Effector CD4-positive, alpha-beta T cell (primary cell): ENCODE measurements at regions not wholly inside any gene's neighbourhood (a gene's known extent, or its start where the extent isn't known, plus 50 kb on each side); places are given as distances from the start of the nearest gene placed in this dataset.
"Not testable (repeated sequence)": the region's sequence is repeated elsewhere in the genome, so short reads cannot be mapped to it uniquely, and the experiment has no call there.

Source experiments
- DNase-seq: peaks from one replicate; pipeline ENCODE4 v3.0.0-alpha.2; 2020

DNA sequence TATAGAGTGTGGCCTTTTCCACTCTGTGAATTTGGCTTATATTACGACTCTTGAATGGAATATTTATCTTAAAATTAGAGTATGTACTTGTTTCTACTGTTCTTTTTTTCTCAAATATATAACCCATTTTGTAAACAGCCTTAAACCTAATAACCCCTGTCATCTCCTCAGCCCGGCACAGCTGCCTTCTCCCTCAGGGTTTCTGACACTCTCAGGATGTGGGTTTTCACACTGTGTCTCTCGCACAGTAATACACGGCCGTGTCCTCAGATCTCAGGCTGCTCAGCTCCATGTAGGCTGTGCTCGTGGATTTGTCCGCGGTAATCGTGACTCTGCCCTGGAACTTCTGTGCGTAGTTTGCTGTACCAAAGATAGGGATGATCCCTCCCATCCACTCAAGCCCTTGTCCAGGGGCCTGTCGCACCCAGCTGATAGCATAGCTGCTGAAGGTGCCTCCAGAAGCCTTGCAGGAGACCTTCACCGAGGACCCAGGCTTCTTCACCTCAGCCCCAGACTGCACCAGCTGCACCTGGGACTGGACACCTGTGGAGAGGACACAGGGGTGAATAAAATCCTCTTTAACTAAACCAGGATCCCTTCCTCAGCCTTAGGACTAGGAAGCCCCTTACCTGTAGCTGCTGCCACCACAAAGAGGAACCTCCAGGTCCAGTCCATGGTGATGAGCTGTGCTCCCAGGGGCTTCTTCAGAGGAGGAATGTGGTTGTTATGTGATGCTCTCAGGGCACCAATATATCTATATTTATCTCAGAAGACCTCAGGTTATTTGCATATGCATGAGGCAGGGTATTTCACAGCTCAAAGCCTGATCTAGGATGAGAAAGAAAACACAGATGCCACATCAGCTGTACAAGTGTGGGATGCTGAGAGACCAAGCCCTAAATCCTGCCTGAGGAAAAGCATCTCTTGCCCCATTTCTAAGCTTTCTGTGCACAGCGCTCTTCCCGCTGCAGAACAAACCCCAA is 1188.4 kb downstream of the TMEM121 start:
- not testable (repeated sequence) for DNase-seq

DNA sequence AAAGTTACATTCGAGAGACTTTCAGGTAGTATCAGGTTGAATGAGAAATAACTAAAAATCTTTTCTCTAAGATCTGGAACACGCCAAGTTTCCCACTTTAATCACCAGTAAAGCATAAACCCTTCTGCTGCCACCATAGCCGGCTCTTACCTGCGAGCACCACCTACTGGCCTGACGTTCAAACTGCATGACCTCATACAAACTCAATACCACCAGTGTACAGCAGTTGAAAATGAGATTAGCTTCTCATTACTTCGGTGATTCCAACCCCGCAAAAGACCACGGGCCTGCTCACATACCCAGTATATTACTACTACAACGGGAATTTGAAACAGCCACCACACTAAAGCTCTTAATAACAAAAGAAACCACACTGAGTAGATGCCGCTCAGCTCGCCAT is 1191.2 kb downstream of the TMEM121 start:
- not testable (repeated sequence) for DNase-seq

DNA sequence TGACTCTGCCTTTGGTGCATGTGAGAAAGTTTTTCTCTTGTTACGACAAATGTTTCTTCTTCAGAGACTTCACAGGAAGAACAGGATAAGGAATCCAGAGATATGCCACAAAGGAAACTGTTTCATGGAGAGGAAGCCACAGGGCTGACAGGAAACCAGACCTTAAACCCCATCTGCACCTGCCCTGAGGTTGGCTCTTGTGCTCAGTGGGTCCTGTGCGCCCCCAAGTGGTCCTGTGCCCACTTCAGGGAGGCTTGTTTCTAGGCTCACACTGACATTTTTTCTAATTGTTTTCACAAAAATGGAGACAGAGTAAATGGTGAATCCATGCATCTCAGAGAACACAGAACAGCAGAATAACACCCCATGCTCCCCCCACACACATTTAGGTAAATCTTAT is 1193.5 kb downstream of the TMEM121 start:
- not testable (repeated sequence) for DNase-seq

DNA sequence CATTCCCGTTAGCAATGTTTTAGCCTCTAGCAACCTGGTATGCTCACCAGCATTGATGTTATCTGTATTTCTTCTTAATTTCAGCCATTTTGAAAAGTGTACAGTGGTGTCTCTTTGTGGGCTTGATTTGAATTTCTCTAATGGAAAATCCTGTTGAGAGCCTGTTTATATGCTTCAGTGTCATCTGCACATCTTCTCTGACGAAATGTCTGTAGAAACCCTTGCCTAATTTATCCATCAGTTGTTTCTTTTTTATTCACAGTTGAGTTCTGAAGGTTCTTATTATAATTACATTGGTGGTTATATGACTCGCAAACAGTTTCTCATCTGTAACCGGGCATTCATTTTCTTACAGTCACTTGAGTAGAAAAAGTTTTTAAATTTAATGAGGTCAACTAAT is 1195.5 kb downstream of the TMEM121 start:
- DNase-seq = not testable (repeated sequence)

DNA sequence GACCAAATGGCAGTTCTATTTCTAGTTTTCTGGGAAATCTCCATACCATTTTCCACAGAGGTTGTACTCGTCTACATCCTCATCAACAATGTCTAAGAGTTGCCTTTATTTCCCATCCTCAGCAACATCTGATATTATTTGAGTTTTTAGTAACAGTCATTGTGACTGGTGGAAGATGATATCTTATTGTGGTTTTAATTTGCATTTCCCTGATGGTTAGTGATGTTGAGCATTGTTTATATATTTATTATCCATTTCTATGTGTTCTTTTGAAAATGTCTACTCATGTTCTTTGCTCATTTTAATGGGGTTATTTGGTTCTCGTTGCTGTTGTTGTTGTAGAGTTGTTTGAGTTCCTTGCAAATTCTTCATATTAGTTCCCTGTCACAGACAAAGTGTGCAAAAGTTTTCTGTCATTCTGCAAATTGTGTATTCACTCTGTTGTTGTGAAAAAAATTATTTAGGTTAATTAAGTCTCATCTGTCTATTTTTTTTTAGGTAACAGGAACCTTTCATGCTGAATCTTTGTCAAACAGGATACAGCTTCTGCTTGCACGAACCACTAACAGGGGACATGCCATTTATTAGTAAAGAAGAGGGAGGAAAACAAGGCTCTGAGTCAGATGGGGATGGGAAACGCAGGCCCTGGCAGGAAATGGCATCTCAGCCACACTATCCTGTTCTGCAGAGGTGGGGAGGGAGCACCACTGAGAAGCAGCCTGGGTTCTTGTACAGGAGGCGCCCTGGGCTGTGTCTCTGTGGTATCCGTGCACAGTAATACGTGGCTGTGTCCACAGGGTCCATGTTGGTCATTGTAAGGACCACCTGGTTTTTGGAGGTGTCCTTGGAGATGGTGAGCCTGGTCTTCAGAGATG is 1196.7 kb downstream of the TMEM121 start:
- not testable (repeated sequence) for DNase-seq

DNA sequence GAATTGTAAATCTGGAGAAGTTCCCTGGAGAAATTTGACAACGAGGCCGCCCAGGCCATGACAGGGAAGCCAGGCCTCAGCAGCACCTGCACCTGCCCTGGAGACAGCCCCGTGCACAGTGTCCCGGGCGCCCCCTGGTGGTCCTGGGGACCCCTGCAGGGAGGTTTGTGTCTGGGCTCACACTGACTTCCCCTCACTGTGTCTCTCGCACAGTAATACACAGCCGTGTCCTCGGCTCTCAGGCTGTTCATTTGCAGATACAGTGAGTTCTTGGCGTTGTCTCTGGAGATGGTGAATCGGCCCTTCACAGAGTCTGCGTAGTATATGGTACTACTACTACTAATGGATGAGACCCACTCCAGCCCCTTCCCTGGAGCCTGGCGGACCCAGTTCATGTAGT is 1201.6 kb downstream of the TMEM121 start:
- not testable (repeated sequence) for DNase-seq

DNA sequence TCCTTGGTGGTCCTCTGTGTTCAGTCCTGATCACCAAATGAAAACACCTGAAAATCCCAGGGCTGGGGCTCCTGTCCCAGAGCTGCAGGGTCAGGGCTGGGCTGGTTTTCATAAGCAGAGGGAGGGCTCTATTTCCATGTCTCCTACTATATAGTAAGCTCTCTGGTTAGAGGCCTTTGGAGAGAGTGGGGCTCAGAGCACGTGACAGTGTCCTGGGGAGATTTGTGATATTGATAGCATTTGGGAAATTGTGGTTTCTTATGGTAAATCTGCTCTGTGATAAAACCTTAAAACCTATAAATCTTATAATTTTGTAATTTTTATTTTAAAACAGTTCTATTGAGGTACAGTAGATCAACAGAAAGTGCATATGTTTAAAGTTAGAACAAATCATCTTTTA is 1202.2 kb downstream of the TMEM121 start:
- no peak for DNase-seq

DNA sequence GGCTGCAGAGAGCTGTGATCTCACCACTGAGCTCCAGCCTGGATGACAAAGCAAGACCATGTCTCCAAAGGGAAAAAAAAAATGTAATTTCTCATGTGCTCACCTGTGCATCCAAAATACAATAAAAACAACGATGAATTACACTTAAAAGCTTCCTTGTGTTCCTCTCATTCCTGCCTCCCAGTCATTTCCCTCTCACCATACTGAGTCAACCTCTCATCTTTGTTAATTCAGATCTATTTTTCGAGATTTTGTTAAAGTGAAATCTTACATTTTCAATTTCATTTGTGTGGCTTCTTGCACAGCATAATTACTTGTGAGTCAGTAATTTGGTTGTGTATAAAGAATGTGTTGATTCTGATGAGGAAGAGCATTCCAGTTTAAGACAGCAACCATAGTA is 1203.2 kb downstream of the TMEM121 start:
- no peak for DNase-seq

DNA sequence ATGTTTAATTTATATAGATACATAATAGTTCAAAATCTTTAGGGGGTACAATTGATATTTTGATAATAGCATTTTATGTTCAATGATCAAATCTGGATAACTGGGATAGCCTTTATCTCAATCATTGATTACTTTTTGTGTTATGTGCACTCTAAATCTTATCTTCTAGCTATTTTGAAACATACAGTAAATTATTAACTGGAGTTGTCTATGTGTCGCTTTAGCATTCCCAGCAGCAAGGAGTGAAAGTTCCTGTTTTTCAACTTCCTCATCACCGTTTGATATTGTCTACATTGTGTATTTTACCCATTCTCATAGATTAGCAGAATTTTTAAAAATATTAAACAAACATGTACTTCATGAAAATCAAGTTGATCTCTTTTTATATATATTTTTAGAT is 1207.4 kb downstream of the TMEM121 start:
- no peak for DNase-seq

DNA sequence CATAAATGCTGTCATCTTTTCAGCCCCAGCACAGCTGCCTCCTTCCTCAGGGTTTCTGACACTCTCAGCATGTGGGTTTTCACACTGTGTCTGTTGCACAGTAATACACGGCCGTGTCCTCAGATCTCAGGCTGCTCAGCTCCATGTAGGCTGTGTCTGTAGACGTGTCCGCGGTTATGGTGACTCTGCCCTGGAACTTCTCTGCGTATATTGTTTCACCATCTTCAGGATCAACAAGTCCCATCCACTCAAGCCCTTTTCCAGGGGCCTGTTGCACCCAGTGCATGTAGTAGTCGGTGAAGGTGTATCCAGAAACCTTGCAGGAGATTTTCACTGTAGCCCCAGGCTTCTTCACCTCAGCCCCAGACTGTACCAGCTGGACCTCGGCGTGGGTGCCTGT is 1210.6 kb downstream of the TMEM121 start:
- DNase-seq = no peak

DNA sequence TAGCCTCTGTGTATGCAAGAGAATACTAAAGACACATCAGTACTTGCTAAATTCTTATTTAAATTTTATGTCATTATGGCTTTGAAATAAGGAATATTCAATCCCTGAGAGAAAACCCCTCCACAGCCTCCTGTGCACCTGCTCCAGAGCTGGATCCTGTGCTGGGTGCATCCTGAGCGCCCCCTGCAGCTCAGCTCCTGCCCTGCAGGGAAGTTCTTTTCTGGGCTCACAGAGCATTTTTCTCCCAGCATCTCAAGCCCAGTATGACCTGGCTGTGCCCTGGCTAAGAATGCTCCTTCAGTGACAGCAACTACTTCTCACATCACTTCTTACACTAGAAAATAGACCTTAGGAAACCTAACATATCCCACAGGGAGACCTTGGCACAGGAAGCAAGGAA is 1211.7 kb downstream of the TMEM121 start:
- no peak for DNase-seq

DNA sequence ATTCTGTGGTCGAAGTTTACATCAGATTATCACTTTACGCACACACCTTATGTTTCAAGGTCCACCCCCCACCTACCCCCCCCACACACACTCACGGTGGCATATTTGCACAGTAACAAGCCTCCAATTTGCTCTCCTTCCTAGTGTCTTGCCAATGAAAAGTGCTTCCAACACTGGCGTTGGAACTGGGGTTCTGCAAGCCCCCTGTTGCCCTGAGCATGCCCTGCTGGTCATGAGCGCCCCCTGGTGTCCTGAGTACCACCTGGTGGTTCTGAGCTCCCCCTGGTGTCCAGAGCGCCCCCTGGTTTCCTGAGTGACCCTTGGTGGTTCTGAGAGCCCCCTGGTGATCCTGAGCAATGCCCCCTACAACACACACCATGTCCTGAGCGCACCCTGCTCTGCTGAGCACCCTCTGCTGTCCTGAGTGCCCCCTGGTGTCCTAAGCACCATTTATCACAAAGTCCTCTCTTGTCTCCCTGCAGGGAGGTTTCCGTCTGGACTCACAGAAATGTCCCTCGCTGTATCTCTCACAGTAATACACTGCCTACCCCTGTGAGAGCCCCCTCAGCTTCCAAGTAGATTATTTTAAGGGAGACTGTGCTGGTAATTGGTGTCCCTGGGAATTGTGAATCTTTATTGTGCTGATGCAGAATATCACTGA is 1212.3 kb downstream of the TMEM121 start:
- DNase-seq = not testable (repeated sequence)

DNA sequence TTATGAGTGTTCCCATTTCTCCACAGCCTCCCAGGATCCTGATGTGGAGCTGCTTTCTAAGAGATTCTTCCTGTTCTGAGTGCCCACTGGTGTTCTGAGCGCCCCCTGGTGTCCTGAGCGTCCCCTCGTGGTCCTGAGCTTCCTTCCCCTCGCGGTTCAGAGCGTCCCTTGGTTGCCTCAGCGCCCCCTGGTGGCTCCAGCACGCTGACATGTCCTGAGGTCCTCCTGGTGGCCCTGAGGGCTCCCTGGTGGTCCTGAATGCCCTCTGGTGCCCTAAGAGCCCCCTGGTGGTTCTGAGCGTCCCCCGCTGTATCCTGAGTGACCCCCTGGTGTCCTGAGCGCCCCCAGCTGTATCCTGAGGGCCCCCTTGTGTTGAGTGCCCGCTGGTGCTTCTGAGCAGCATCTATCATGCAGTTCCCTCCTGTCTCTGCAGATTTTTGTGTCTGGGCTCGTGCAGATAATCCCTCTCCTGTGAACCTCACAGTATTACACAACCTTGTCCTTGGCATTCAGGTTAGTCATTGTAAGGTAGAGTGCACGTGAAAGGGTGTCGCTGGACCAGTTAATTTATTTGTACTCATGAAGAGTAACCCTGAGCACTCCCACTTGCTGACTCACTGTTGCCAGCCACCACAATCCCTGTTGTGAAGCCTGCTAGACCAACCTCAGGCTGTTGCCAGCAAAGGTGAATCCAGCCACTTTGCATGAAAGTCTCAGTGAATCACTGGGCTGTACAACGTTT is 1214.9 kb downstream of the TMEM121 start:
- not testable (repeated sequence) for DNase-seq

DNA sequence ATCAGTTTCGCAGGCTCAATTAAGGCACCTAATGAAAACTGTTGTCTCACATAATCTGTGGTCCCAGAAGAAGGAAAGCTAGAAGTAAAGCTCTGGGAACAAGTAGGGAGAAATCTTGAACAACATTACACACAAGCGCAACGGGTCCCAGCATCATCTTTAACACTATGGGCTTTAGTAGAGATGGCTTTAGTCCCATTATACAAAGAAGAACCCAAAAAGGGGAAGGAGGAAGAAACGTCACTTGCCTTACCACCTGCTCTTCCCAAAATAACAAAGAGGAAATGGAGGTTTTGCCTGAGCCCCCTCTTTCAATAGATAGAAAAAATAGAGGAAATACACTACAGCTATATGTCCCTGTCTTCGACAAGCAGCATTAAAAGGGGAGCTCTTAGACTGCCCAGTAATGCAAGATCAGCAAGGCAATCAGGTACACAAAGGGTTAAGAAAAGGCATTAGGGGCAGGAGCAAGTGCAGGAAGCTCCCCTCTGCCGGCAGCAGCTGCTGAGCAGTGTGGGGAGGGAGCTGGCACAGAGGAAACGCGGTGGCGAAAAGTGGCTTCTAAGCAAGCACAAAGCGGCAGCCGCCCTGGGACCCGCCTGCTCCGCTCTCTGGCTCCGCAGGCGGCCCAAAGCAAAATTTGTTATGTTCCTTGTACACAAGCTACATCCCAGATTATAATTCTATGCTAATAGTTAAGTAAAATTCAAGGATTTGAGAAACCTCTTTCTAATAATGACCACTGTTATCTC is 1218.8 kb downstream of the TMEM121 start:
- DNase-seq = not testable (repeated sequence)

DNA sequence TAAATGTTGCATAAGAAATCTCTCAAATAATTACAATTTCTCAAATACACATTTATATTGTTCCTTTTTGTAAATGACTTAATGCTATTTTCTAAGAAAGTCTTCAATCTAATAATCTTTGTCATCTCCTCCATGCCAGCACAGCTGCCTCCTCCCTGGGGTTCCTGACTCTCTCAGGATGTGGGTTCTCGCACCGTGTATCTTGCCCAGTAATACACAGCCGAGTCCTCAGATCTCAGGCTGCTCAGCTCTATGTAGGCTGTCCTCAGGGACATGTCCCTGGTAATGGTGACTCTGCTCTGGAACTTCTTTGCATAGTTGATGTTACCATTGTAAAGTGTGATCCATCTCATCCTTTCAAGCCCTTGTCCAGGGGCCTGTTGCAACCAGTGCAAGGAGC is 1223.7 kb downstream of the TMEM121 start:
- DNase-seq = not testable (repeated sequence)

DNA sequence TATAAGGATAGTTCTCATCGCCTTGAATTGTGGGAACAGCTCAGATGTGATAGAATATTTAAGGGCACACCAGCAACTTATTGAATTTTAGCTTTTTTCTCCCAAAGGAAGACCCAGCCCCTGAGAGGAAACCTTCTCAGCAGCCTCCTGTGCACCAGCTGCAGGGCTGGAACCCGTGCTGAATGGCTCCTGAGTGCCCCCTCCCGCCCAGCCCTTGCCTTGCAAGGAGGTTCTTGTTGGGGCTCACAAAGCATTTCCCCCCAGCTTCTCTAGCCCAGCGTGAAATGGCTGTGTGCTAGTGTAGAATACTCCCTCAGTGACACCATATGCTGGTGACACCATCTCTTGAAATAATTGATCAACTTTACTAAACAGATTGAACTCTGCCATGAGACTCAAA is 1227.4 kb downstream of the TMEM121 start:
- not testable (repeated sequence) for DNase-seq

DNA sequence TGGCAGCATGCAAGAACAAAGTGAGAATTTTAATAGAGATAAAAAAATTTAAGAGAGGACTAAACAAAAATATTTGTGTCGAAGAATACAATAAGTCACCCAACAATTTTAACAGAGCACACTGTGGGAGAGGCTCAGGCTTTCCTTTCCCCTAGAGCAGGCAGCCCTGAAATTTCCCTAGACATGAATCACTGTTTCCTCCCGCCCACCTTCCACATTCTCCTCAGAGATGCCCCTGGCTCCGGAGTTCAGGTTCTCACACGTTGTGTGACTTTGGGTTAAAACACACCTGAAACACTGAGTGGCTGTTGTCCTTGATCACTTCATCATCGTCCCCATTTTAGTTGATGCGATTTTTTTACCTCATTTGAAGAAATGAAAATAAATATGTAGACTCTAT is 1231.1 kb downstream of the TMEM121 start:
- not testable (repeated sequence) for DNase-seq

DNA sequence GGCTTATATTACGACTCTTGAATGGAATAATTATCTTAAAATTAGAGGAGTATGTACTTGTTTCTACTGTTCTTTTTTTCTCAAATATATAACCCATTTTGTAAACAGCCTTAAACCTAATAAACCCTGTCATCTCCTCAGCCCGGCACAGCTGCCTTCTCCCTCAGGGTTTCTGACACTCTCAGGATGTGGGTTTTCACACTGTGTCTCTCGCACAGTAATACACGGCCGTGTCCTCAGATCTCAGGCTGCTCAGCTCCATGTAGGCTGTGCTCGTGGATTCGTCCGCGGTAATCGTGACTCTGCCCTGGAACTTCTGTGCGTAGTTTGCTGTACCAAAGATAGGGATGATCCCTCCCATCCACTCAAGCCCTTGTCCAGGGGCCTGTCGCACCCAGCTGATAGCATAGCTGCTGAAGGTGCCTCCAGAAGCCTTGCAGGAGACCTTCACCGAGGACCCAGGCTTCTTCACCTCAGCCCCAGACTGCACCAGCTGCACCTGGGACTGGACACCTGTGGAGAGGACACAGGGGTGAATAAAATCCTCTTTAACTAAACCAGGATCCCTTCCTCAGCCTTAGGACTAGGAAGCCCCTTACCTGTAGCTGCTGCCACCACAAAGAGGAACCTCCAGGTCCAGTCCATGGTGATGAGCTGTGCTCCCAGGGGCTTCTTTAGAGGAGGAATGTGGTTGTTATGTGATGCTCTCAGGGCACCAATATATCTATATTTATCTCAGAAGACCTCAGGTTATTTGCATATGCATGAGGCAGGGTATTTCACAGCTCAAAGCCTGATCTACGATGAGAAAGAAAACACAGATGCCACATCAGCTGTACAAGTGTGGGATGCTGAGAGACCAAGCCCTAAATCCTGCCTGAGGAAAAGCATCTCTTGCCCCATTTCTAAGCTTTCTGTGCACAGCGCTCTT is 1235.8 kb downstream of the TMEM121 start:
- not testable (repeated sequence) for DNase-seq

DNA sequence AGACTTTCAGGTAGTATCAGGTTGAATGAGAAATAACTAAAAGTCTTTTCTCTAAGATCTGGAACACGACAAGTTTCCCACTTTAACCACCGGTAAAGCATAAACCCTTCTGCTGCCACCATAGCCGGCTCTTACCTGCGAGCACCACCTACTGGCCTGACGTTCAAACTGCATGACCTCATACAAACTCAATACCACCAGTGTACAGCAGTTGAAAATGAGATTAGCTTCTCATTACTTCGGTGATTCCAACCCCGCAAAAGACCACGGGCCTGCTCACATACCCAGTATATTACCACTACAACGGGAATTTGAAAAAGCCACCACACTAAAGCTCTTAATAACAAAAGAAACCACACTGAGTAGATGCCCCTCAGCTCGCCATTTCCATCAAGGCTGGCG is 1238.6 kb downstream of the TMEM121 start:
- DNase-seq = not testable (repeated sequence)

DNA sequence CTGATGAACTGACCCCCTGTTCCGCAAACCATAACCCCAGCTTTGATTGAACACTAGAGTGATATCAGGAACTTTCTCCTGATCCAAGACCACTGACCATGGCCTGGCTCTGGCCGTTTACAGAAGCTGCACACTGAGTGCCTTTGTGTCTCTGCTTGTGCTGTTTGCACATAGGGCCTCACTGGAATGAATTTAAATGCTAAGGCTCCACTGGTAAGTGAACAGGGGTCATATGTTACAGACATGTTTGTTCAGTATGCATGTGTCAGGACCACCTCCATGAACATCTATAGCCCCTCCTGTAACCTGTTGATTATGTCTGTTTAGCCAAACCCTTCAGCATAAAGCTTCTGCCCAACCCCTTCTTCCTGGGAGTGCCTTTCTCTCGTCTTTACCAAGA is 1239.8 kb downstream of the TMEM121 start:
- no peak for DNase-seq
